Stomach (tissue), 4 donors: ENCODE measurements at regions not wholly inside any gene's neighbourhood (a gene's known extent, or its start where the extent isn't known, plus 50 kb on each side); places are given as distances from the start of the nearest gene placed in this dataset.

Experiments used
- CTCF ChIP-seq, 7 experiments: fragments of 450-650 bp in 4 of 7; fragments of 200-600 bp in 3 of 7; sonication (generic) in 3 of 7; IDR thresholded peaks; one replicate each; pipeline ENCODE4 v1.5.1; 2016 to 2019; ENCODE audit warnings: antibody characterized with exemption in 7 of 7, control low read depth in 2 of 7, mild to moderate bottlenecking in 1 of 7
- EP300 ChIP-seq: sonication (generic); formaldehyde crosslinking; IDR thresholded peaks from one replicate; pipeline ENCODE4 v1.6.1; 2017; ENCODE audit warnings: antibody characterized with exemption
- POLR2A ChIP-seq, 4 donors: fragments of 450-650 bp; IDR thresholded peaks; one replicate each; pipeline ENCODE4 v1.6.1; 2016; ENCODE audit warnings: antibody characterized with exemption in 4 of 4, control low read depth in 2 of 4, mild to moderate bottlenecking in 1 of 4, moderate library complexity in 1 of 4
- POLR2AphosphoS5 ChIP-seq, 3 donors: sonication (generic); formaldehyde crosslinking; IDR thresholded peaks; one replicate each; pipeline ENCODE4 v1.6.1; 2016; ENCODE audit warnings: antibody characterized with exemption in 3 of 3

- no peak for TF ChIP-seq CTCF (IDR thresholded peaks at IDR 0.05)
- no peak for TF ChIP-seq POLR2A (IDR thresholded peaks at IDR 0.05)
- no peak for TF ChIP-seq EP300
- TF ChIP-seq POLR2AphosphoS5 (IDR thresholded peaks at IDR 0.05) = no peak
Measured at GRCh38 chr14:84129007-84129406, 1400.9 kb upstream of the FLRT2 start.
